ENCODE measurements at regions not wholly inside any gene's neighbourhood (a gene's known extent, or its start where the extent isn't known, plus 50 kb on each side); places are given as distances from the start of the nearest gene placed in this dataset.

- TF ChIP-seq EZH2 (IDR thresholded peaks at IDR 0.05; ENCODE audit: borderline replicate concordance, low read length): no peak
- TF ChIP-seq, protein P1, sequence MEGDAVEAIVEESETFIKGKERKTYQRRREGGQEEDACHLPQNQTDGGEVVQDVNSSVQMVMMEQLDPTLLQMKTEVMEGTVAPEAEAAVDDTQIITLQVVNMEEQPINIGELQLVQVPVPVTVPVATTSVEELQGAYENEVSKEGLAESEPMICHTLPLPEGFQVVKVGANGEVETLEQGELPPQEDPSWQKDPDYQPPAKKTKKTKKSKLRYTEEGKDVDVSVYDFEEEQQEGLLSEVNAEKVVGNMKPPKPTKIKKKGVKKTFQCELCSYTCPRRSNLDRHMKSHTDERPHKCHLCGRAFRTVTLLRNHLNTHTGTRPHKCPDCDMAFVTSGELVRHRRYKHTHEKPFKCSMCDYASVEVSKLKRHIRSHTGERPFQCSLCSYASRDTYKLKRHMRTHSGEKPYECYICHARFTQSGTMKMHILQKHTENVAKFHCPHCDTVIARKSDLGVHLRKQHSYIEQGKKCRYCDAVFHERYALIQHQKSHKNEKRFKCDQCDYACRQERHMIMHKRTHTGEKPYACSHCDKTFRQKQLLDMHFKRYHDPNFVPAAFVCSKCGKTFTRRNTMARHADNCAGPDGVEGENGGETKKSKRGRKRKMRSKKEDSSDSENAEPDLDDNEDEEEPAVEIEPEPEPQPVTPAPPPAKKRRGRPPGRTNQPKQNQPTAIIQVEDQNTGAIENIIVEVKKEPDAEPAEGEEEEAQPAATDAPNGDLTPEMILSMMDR (conservative IDR thresholded peaks at IDR 0.05 in 1 of 2, IDR thresholded peaks at IDR 0.05 in 1 of 2; ENCODE audit: extremely low read depth in 1 of 2, insufficient read depth in 1 of 2, low read depth in 1 of 2, low read length in 2 of 2): no peak
Measured at GRCh38 chr13:78876915-78877549, 218.1 kb upstream of the OBI1 start.

All from mammary epithelial cell (primary cell).